Tibial nerve (tissue), 4 donors: ENCODE measurements at regions not wholly inside any gene's neighbourhood (a gene's known extent, or its start where the extent isn't known, plus 50 kb on each side); places are given as distances from the start of the nearest gene placed in this dataset.

Experiments used
- DNase-seq, 2 donors: peaks; one replicate each; pipeline ENCODE4 v3.0.0-alpha.2; 2019; ENCODE audit warnings: low spot score in 2 of 2
- H3K27ac ChIP-seq, 4 donors: fragments of 200-600 bp; sonication (generic) in 3 of 4; one replicate each; pipeline ENCODE4 v1.5.1; 2017 to 2019; ENCODE audit warnings: mild to moderate bottlenecking in 1 of 4
- H3K27me3 ChIP-seq, 2 donors: fragments of 200-600 bp; sonication (generic) in 1 of 2; one replicate each; pipeline versions ENCODE4 v1.5.1 to v1.6.0; 2017 to 2019
- H3K36me3 ChIP-seq, 3 donors: fragments of 200-600 bp; sonication (generic); one replicate each; pipeline ENCODE4 v1.5.1; 2018 to 2019
- H3K4me1 ChIP-seq, 4 donors: fragments of 200-600 bp; sonication (generic) in 3 of 4; one replicate each; pipeline ENCODE4 v1.5.1; 2017 to 2019
- H3K4me3 ChIP-seq, 4 donors: fragments of 200-600 bp; sonication (generic) in 3 of 4; one replicate each; pipeline ENCODE4 v1.5.1; 2017 to 2019; ENCODE audit warnings: mild to moderate bottlenecking in 1 of 4, moderate library complexity in 1 of 4
- H3K9me3 ChIP-seq, 4 donors: fragments of 200-600 bp; sonication (generic) in 3 of 4; one replicate each; pipeline ENCODE4 v1.5.1; 2017 to 2019
- EP300 ChIP-seq, 2 donors: sonication (generic); formaldehyde crosslinking; IDR thresholded peaks; one replicate each; pipeline ENCODE4 v1.6.1; 2017; ENCODE audit warnings: antibody characterized with exemption in 2 of 2, mild to moderate bottlenecking in 1 of 2
- POLR2A ChIP-seq, 2 donors: fragments of 450-650 bp; IDR thresholded peaks; one replicate each; pipeline ENCODE4 v1.6.1; 2017; ENCODE audit warnings: antibody characterized with exemption in 2 of 2, mild to moderate bottlenecking in 2 of 2, moderate library complexity in 2 of 2
- WGBS, 2 donors: methylation state at CpG; one replicate each; pipeline ENCODE4 v1.1.5; 2018; 5-methylcytosine and 5-hydroxymethylcytosine counted together
- TF ChIP-seq, protein P1 (sequence below), 5 experiments: fragments of 200-600 bp in 3 of 5; fragments of 450-650 bp in 2 of 5; sonication (generic) in 3 of 5; IDR thresholded peaks; one replicate each; pipeline ENCODE4 v1.5.1; 2016 to 2019; ENCODE audit warnings: antibody characterized with exemption in 5 of 5, mild to moderate bottlenecking in 3 of 5, moderate library complexity in 2 of 5

DNA sequence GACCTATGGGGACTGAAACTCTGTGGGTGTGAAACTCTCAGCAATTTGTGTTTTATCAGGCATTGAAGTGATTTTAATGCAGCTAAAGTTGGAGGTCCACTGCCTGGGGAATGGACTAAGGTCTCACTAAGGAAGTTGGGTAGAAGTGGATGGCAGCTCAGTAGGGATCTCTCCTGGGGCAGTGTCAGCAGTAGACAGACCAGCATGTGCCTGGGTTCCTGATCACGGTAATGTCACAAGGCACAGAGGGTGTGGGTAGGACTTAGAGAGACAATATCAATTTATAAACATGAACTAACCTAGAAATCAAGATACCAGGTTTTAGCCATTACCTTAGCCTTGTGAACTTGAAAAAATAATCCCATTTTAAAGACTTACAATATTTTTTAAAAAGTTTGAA is 380.3 kb upstream of the LCORL start:
- WGBS, 2 donors = 88% methylated on average over 1 of the region's 1 CpG

DNA sequence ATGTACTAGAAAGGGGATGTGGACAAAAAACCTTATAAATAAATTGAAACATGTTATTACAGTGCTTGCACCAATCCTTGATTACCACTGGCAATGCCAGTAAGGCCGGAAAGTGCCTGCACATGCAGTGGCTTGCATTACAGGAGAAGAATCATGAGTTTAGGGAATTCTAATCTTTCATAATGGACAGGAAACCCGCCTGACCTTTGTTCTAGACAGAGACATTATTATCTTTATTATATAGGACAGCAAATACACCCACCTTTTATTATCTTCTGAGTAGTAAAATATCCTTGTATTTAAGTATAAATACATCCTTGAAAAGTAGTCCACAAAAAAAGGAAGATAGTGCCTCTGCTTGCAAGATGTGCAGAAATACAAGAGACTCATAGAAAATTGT is 379.9 kb upstream of the LCORL start:
- no peaks in the 10 kb centered on the region for H3K27me3 ChIP-seq
- no peak overlapping the region for H3K4me3 ChIP-seq
- no peak for TF ChIP-seq EP300 (IDR thresholded peaks at IDR 0.05)
- no peak for TF ChIP-seq POLR2A (IDR thresholded peaks at IDR 0.05)
- TF ChIP-seq, protein P1, sequence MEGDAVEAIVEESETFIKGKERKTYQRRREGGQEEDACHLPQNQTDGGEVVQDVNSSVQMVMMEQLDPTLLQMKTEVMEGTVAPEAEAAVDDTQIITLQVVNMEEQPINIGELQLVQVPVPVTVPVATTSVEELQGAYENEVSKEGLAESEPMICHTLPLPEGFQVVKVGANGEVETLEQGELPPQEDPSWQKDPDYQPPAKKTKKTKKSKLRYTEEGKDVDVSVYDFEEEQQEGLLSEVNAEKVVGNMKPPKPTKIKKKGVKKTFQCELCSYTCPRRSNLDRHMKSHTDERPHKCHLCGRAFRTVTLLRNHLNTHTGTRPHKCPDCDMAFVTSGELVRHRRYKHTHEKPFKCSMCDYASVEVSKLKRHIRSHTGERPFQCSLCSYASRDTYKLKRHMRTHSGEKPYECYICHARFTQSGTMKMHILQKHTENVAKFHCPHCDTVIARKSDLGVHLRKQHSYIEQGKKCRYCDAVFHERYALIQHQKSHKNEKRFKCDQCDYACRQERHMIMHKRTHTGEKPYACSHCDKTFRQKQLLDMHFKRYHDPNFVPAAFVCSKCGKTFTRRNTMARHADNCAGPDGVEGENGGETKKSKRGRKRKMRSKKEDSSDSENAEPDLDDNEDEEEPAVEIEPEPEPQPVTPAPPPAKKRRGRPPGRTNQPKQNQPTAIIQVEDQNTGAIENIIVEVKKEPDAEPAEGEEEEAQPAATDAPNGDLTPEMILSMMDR (IDR thresholded peaks at IDR 0.05) = no peak
- H3K27ac ChIP-seq = no peak overlapping the region
- H3K4me1 ChIP-seq = no peaks in the 10 kb centered on the region
- DNase-seq = no peak
- H3K9me3 ChIP-seq = no peaks in the 10 kb centered on the region
- no peaks in the 10 kb centered on the region for H3K36me3 ChIP-seq
- WGBS, 2 donors = 80 to 84% methylated on average over 2 of the region's 2 CpGs

More for the DNA sequence above, 380.3 kb upstream of the LCORL start:
- Histone ChIP-seq H3K27me3 (no peaks in the 10 kb centered on the region), H3K9me3 (no peaks in the 10 kb centered on the region), H3K27ac (no peak overlapping the region), H3K36me3 (no peaks in the 10 kb centered on the region), H3K4me3 (no peak overlapping the region), H3K4me1 (no peaks in the 10 kb centered on the region)
- DNase-seq = no peak
- TF ChIP-seq, protein P1 (IDR thresholded peaks at IDR 0.05) = no peak
- no peak for TF ChIP-seq EP300 (IDR thresholded peaks at IDR 0.05)
- no peak for TF ChIP-seq POLR2A (IDR thresholded peaks at IDR 0.05)

DNA sequence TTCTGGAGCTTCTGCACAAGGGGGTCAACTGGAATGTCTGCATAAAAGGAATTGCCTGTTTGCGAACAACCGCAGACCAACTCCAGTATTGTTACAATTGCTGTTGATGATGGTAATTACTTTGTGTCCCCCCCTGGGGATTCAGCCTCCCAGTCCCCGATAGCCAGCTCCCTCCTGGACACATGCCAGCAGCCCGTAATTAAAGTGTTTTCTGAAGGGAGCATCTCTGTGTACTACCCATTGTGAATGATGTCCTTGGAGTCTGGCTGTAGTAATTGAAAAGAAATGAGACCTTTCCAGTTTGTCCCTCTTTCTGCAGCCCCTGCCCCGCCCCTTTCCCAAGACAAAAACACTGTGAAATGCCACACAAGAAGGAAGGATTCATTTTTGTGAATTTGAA is 377.1 kb upstream of the LCORL start:
- no peak for DNase-seq
- Histone ChIP-seq H3K27ac (no peak overlapping the region), H3K4me3 (no peak overlapping the region), H3K9me3 (no peaks in the 10 kb centered on the region), H3K4me1 (no peaks in the 10 kb centered on the region), H3K27me3 (no peaks in the 10 kb centered on the region), H3K36me3 (no peaks in the 10 kb centered on the region)
- TF ChIP-seq POLR2A (IDR thresholded peaks at IDR 0.05) (no peak), EP300 (IDR thresholded peaks at IDR 0.05) (no peak)
- TF ChIP-seq, protein P1 (IDR thresholded peaks at IDR 0.05) = no peak
- WGBS, 2 donors = 25 to 40% methylated on average over 5 of the region's 5 CpGs

DNA sequence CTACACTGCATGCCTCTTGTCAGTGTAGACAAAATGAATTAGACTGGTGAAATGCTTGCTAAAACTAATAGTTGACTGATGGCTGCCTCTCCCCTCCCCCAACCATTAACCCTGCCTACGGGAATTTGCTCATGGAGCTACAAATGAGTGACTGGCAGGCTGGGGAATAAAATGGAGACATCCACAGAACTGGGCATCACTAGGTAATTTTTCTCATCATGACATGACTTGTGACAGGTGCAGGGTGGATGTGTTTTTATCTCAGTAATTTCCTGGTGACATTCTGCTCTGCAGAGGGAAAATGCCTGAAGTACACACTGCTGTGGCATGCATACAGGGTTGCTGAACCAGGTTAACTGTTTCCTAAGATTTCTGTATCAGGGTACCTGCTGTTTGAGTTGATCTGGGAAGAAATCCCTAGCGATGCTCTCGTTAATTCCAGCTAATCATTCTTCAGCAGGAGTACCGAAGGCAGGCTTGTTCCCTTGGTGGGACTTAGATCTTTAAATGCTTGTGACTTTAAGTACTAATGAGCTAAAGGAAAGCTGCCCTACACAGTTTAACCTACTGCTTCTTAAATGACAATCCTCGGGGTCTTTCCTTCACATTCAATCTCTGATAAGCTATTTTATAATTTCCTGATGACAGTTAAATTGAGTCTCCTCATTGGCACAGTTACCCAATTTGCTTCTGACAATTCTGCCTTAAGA is 376.3 kb upstream of the LCORL start:
- Histone ChIP-seq H3K36me3 (no peaks in the 10 kb centered on the region), H3K27me3 (no peaks in the 10 kb centered on the region), H3K27ac (no peak overlapping the region), H3K4me3 (no peak overlapping the region), H3K9me3 (no peaks in the 10 kb centered on the region), H3K4me1 (no peaks in the 10 kb centered on the region)
- WGBS, 2 donors = 65 to 71% methylated on average over 5 of the region's 5 CpGs
- DNase-seq = no peak
- TF ChIP-seq, protein P1 (IDR thresholded peaks at IDR 0.05) = no peak
- no peak for TF ChIP-seq EP300 (IDR thresholded peaks at IDR 0.05)

DNA sequence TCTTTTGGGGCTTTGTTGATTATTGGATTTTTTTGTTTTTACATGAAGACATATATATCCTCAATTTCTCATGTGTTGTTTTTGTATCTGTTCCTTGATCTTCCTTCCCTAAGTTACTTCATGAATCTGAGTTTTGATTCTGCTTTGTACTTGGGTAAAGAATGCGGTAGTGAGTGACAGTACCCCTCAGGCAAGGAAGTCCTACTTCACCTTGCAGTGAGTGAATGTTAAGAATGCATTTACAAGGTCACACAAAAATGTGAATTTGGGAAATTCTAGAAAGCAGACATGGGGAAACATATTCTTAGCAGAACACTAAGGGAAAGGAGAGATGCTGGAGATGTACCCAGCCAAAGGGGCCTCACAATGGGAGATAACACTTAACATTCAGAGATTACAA is 373.1 kb upstream of the LCORL start:
- DNase-seq = no peak
- Histone ChIP-seq H3K27me3 (no peaks in the 10 kb centered on the region), H3K9me3 (no peaks in the 10 kb centered on the region), H3K4me3 (no peak overlapping the region), H3K36me3 (no peaks in the 10 kb centered on the region), H3K27ac (no peak overlapping the region), H3K4me1 (no peaks in the 10 kb centered on the region)
- TF ChIP-seq POLR2A (IDR thresholded peaks at IDR 0.05) = no peak
- no peak for TF ChIP-seq EP300 (IDR thresholded peaks at IDR 0.05)
- TF ChIP-seq, protein P1 (IDR thresholded peaks at IDR 0.05) = no peak
- WGBS, 2 donors = 82 to 85% methylated on average over 1 of the region's 1 CpG
